Activated naive CD8-positive, alpha-beta T cell treated with anti-CD3 and anti-CD28 coated beads for 36 hours (primary cell): ENCODE measurements at regions not wholly inside any gene's neighbourhood (a gene's known extent, or its start where the extent isn't known, plus 50 kb on each side); places are given as distances from the start of the nearest gene placed in this dataset.

Experiments
- DNase-seq: peaks from one replicate; pipeline ENCODE4 v3.0.0; 2021
- H3K27ac Mint-ChIP-seq: one replicate; pipeline ENCODE4 v1.8.0; 2022; ENCODE audit warnings: mild to moderate bottlenecking, moderate library complexity, mixed read lengths
- H3K27me3 Mint-ChIP-seq: one replicate; pipeline ENCODE4 v1.8.0; 2022; ENCODE audit warnings: mild to moderate bottlenecking, mixed read lengths
- H3K36me3 Mint-ChIP-seq: one replicate; pipeline ENCODE4 v1.8.0; 2021; ENCODE audit warnings: mild to moderate bottlenecking, mixed read lengths
- H3K4me1 Mint-ChIP-seq: one replicate; pipeline ENCODE4 v1.8.0; 2021; ENCODE audit warnings: mixed read lengths
- H3K4me3 Mint-ChIP-seq: one replicate; pipeline ENCODE4 v1.8.0; 2022; ENCODE audit warnings: mild to moderate bottlenecking, moderate library complexity, mixed read lengths
- H3K9me3 Mint-ChIP-seq: one replicate; pipeline ENCODE4 v1.8.0; 2022; ENCODE audit warnings: mixed read lengths

DNA sequence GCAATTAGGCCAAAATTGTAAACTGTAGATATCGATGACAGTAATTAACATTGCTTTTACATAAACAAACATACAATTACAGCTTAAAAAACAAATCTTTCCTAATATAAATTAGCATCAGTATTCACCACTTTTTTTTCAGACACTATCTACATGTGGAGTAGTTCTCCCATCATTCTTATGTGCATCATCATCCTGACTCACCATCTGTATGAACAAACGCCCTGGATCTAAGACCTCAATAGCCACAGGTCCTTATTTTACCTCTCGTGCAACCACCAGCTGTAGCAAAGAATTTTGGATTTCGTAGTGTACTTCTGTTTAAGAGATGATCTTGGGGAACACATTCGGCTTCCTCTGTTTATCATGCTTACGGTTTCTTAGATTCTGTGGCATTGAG, 551.9 kb upstream of the KIRREL3 start:
- no peaks in the 10 kb centered on the region for H3K36me3 Mint-ChIP-seq
- H3K27me3 Mint-ChIP-seq = no peaks in the 10 kb centered on the region
- no peak overlapping the region for H3K27ac Mint-ChIP-seq
- H3K9me3 Mint-ChIP-seq = no peaks in the 10 kb centered on the region
- DNase-seq = no peak
- H3K4me3 Mint-ChIP-seq = no peak overlapping the region
- H3K4me1 Mint-ChIP-seq = no peaks in the 10 kb centered on the region

DNA sequence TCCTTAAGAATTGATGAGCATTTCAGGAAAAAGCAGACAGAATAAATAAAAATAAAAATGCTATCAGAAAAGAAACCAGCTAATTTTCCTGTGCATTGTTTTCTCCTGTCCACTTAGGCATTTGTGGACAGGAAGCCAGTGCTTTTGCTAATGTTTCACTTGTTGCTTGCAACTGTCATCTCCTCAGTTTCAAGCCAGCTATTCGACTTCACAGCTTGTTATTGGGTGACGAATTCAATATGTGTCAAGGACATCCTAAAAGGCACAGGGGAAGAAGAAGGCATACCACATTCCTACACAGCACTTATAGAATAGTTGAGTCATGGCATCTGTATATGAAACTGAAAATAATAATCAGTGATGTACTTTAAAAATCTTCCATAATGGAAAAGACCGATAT, 530.6 kb upstream of the KIRREL3 start:
- DNase-seq = no peak
- Mint-ChIP-seq H3K4me3 (no peak overlapping the region), H3K4me1 (peaks cover 4% of the 10 kb centered on the region), H3K36me3 (no peaks in the 10 kb centered on the region), H3K27me3 (no peaks in the 10 kb centered on the region), H3K27ac (no peak overlapping the region), H3K9me3 (no peaks in the 10 kb centered on the region)

DNA sequence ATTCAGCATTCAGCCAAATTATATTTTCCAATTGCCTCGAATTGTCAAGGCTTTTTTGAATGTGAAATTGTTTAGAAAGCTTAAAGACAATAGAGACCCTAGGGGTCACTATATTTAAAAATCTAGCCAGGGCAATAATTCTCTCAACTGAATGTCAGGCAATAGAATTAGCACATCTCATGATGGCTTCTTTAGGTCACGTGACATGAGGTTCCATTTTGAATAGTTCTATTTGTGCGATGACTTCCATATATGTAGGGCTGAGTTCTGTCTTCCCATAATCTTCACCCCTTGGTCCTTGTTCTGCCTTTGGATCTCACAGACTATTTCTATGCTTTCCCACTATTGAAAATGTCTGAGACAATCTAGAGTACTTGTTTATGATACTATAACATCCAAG, 527.7 kb upstream of the KIRREL3 start:
- DNase-seq = no peak
- Mint-ChIP-seq H3K27ac (no peak overlapping the region), H3K4me3 (no peak overlapping the region), H3K27me3 (no peaks in the 10 kb centered on the region), H3K36me3 (no peaks in the 10 kb centered on the region), H3K4me1 (peaks cover 4% of the 10 kb centered on the region), H3K9me3 (no peaks in the 10 kb centered on the region)

DNA sequence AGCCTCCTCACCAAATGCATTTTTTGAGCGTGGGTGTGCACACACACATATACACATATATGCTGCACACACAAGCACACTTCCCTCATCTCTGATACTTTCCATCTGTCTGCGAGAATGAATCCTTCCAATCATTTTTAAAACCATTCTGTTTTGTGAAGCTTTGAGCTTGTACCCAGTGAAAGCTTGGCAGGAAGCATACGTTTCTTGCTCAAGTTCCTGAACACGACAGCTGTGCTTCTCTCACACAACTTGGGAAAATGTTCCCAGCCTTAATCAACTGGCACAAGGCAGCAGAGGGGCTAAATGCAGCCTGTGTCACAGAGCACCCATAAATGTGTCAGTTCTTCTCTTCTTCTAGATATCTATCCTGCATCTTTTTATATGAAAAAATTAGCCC, 524.0 kb upstream of the KIRREL3 start:
- no peaks in the 10 kb centered on the region for H3K36me3 Mint-ChIP-seq

DNA sequence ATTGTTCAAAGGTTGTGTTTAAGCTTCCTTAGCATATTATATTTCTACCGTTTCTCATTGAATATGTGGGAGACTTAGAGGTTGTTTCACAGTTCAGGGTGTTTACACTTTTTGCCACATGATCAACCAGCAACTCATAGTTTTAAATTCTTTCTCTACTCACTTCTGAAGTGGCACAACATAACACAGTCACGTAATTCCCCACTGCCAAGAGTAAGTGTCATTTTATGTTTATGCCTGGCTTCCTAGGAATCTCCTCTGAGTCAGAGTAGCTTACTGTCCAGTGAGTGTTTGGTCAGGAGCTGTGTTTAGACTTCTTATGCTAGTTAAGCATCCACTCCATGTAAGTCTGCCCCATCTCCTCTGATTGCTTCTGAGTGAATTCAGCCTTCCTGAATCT, 520.8 kb upstream of the KIRREL3 start:
- Mint-ChIP-seq H3K9me3 (peaks cover 7% of the 10 kb centered on the region), H3K27me3 (peaks cover 3% of the 10 kb centered on the region), H3K36me3 (no peaks in the 10 kb centered on the region), H3K4me1 (peaks cover under 1% of the 10 kb centered on the region), H3K27ac (no peak overlapping the region), H3K4me3 (no peak overlapping the region)
- no peak for DNase-seq

More for the DNA sequence above, 524.0 kb upstream of the KIRREL3 start:
- Mint-ChIP-seq H3K27me3 (peaks cover 3% of the 10 kb centered on the region), H3K27ac (no peak overlapping the region), H3K4me1 (peaks cover 4% of the 10 kb centered on the region), H3K9me3 (no peaks in the 10 kb centered on the region), H3K4me3 (no peak overlapping the region)
- DNase-seq = no peak

DNA sequence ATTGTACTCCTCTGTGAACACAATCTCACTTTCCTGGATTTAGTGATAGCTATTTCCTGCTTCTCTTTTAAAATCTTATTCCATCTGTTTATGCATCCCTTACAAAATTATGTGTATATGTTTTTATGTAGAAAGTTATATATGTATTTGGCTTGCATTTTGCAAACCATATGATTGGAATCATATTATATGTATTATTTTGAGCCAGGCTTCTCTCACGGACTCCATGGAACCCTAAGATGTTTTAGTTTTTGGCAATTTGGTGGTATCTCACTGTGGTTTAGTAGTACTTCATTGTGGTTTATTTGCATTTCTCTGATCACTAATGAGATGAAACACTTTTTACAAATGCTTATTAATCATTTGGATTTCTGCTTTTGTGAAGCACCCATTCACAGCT, 507.3 kb upstream of the KIRREL3 start:
- DNase-seq = no peak
- H3K27ac Mint-ChIP-seq = no peak overlapping the region
- no peaks in the 10 kb centered on the region for H3K4me1 Mint-ChIP-seq
- H3K9me3 Mint-ChIP-seq = peaks cover 2% of the 10 kb centered on the region
- H3K4me3 Mint-ChIP-seq = no peak overlapping the region
- no peaks in the 10 kb centered on the region for H3K36me3 Mint-ChIP-seq
- H3K27me3 Mint-ChIP-seq = no peaks in the 10 kb centered on the region

DNA sequence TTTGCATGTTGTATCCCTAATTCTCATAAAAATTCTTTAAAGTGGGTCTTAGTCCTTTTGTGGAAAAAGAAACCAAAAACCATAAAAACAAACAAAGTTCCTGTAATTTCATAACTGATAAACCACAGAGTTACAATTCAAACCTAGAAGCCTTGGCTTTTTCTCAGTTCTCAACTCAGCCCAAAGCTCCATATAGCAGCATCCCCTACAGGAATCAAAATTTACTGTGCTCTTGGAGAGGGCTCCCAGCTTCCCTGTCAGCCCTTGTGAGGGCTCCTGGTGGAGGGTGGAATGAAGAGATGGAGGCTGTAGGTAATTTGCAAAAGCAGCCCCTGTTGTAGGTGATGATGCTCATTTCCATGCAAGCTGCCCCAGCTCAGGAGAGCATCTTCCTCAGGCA, 506.1 kb upstream of the KIRREL3 start:
- no peaks in the 10 kb centered on the region for H3K36me3 Mint-ChIP-seq

DNA sequence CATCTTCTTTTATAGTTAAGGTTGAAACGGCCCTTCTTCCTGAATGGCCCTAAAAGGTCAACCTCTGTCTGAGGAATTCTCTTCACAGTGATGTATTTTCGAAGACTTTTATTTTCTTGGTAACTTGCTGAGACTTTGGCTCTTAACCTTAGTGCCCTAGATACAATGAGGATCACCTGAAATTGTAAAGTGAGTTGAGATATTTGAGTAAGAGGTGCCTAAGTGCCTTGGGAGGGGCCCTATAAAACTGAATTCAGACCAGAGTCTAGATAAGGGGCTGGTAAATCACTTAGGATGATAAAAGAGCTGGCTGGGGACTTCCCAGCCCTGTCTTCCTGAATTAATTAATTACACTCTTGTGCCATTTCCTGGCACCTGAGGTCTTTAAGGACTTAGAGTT, 505.6 kb upstream of the KIRREL3 start:
- Mint-ChIP-seq H3K9me3 (no peaks in the 10 kb centered on the region), H3K27ac (no peak overlapping the region), H3K4me1 (no peaks in the 10 kb centered on the region), H3K27me3 (no peaks in the 10 kb centered on the region), H3K4me3 (no peak overlapping the region), H3K36me3 (no peaks in the 10 kb centered on the region)
- DNase-seq = no peak

More for the DNA sequence above, 506.1 kb upstream of the KIRREL3 start:
- H3K4me3 Mint-ChIP-seq = no peak overlapping the region
- H3K27me3 Mint-ChIP-seq = no peaks in the 10 kb centered on the region
- H3K4me1 Mint-ChIP-seq = no peaks in the 10 kb centered on the region
- no peak for DNase-seq
- peaks cover under 1% of the 10 kb centered on the region for H3K9me3 Mint-ChIP-seq
- no peak overlapping the region for H3K27ac Mint-ChIP-seq

DNA sequence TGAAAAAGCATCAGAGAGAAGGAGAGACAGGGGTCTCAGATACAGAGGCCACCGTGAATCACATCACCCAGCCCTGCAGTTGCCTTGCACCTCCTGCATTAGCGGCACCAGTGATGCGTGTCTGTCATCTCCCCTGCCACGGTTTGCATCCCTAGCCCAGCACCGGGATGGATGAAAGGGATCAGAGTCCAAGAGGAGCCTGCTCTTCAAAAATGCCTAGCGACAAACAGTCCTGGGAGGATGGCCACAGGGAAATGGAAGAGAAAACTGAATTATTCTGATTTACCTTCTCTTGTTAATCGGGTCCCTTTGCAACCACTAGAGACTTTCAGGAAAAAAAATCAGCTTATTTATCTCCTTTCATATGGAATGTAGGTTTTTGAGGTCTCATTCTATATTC, 495.6 kb upstream of the KIRREL3 start:
- Mint-ChIP-seq H3K9me3 (peaks cover 8% of the 10 kb centered on the region), H3K36me3 (no peaks in the 10 kb centered on the region), H3K4me3 (no peak overlapping the region), H3K27ac (no peak overlapping the region), H3K4me1 (no peaks in the 10 kb centered on the region), H3K27me3 (peaks cover 12% of the 10 kb centered on the region)
- no peak for DNase-seq

DNA sequence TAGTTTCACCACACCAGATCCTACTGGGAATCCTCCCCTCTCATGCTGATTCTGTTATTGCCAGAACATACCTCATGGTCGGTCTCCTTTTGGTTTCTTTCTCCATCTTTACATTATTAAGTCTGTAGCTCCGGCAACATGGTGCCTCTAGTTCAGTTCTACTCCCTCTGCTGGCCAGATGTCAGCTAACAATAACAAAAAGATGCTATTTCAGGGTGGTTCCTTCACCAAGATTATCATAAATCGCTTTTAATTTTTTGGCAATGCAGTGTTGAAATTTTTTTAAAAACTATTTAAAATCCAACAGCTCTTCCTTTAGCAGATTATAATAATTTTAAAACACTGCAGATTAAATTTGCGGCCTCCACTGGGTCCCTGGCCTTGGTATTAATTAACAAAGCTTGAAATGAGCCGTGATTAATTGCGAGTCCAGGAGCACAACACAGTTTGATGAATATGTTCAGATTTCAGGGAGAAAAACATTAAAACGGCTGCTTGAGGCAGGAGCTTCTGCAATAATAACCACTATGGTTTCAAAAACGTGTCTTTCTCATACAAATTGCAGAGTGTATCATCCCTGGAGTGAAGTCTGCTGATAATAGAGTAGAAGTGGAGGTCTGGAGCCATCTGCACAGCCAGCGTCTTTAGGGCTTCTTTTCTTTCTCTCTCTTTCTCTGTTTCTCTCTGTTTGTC, 492.9 kb upstream of the KIRREL3 start:
- no peaks in the 10 kb centered on the region for H3K36me3 Mint-ChIP-seq
- H3K4me3 Mint-ChIP-seq = no peak overlapping the region
- no peaks in the 10 kb centered on the region for H3K4me1 Mint-ChIP-seq
- no peak for DNase-seq
- no peak overlapping the region for H3K27ac Mint-ChIP-seq
- H3K9me3 Mint-ChIP-seq = peaks cover 8% of the 10 kb centered on the region
- H3K27me3 Mint-ChIP-seq = peaks cover 12% of the 10 kb centered on the region

DNA sequence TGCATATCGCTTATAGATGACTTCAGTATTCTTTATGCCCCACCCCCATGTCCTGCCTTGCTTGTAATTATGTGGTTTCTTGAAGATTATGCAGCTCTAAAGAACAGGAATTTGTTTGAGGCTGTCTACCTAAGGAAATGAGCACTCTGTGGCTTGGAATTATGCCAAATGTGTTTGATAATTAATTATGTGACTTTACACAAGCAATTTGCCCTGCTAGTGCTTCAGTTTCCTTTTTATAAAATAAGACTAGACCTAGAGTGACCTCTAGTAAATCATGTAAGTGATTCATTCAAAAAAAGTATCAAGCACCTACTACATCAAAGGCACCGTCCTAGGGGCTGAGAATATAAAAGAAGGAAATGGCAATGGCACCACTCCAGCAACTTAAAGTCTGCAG, 491.5 kb upstream of the KIRREL3 start:
- no peak for DNase-seq

DNA sequence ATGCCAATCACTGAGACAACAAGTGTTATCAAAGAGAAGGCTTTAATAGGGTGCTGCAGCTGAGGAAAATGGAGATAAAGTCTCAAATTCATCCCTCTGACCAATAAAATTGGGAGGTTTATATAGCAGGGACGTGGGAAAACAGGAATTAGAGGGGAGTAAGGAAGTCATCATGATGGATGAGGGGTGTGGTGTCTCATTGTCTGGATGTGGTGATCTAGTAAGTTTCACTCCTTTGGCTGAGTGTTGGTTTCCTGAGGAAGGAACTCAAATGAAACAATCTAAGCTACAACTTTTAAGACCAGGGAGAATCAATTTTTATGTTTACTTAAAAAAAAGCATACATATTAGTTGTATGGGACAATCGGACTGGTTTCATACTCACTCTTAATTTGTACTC, 491.0 kb upstream of the KIRREL3 start:
- H3K4me3 Mint-ChIP-seq = no peak overlapping the region
- no peaks in the 10 kb centered on the region for H3K4me1 Mint-ChIP-seq
- no peak for DNase-seq
- H3K9me3 Mint-ChIP-seq = peaks cover 7% of the 10 kb centered on the region
- peaks cover 12% of the 10 kb centered on the region for H3K27me3 Mint-ChIP-seq
- H3K27ac Mint-ChIP-seq = no peak overlapping the region
- H3K36me3 Mint-ChIP-seq = no peaks in the 10 kb centered on the region

More for the DNA sequence above, 491.5 kb upstream of the KIRREL3 start:
- Mint-ChIP-seq H3K36me3 (no peaks in the 10 kb centered on the region), H3K4me3 (no peak overlapping the region), H3K27ac (no peak overlapping the region), H3K27me3 (peaks cover 12% of the 10 kb centered on the region), H3K9me3 (peaks cover 7% of the 10 kb centered on the region), H3K4me1 (no peaks in the 10 kb centered on the region)

DNA sequence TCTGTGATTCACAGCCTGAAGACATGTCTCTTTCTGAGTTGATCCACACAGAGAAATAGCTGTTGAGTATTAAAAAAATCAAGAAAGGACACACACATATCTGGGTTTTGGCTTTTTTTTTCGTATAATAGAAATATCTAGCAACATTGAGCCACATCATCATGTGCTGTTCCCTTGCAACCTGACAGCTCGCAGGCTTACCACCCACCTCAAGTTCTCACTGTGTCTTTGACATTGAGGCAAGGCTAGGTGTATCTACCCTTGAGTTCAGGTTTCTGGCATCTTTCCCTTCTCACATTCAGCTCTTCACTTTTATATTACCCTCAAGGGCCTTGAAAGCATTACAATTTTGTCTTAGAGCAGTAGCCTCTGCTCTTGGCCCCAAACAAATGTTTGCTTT, 490.3 kb upstream of the KIRREL3 start:
- H3K27ac Mint-ChIP-seq = no peak overlapping the region
- peaks cover 9% of the 10 kb centered on the region for H3K27me3 Mint-ChIP-seq
- no peak overlapping the region for H3K4me3 Mint-ChIP-seq
- H3K9me3 Mint-ChIP-seq = peaks cover 7% of the 10 kb centered on the region
- H3K36me3 Mint-ChIP-seq = no peaks in the 10 kb centered on the region
- no peaks in the 10 kb centered on the region for H3K4me1 Mint-ChIP-seq
- no peak for DNase-seq

DNA sequence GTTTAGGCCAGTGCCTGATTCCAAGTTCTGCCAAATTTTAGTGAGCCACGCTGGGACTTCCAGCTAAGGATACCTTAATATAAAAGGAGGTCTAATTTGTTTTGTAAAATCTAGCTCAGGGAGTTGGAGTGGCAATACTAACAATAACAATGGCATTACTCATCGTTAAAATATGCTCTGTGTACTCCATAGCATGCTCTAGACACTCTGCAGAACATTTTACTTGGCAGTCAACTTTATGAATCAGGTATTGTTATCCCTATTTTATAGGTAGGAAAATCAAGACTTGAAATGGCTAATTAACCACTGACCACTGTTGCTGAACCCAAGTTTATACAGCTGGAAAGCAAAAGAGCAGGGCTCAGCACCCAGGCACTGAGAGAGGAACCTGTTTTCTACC, 485.0 kb upstream of the KIRREL3 start:
- no peaks in the 10 kb centered on the region for H3K27me3 Mint-ChIP-seq
- H3K27ac Mint-ChIP-seq = no peak overlapping the region
- H3K9me3 Mint-ChIP-seq = no peaks in the 10 kb centered on the region
- no peak overlapping the region for H3K4me3 Mint-ChIP-seq
- no peak for DNase-seq
- no peaks in the 10 kb centered on the region for H3K4me1 Mint-ChIP-seq
- no peaks in the 10 kb centered on the region for H3K36me3 Mint-ChIP-seq

DNA sequence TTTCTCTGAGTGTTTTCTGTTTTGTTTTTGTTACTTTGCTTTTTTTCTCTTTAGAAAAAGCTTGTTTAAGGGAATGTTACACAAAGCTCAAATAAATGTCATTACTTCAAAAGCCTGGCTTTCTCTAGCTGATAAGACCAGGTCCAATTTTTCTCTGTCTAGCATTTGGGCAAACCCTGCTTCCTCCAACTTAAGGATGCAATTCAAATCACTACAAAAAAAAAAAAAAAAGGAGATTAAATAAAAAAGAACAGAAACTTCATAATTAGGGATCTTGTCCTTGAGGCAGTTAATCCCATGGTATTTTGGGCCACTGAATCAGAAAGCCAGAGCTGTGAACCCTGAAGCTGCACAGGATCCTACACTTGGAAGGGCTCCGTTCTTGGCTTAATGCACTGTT, 480.8 kb upstream of the KIRREL3 start:
- no peaks in the 10 kb centered on the region for H3K27me3 Mint-ChIP-seq
- H3K4me1 Mint-ChIP-seq = no peaks in the 10 kb centered on the region
- H3K36me3 Mint-ChIP-seq = no peaks in the 10 kb centered on the region
- no peaks in the 10 kb centered on the region for H3K9me3 Mint-ChIP-seq
- no peak for DNase-seq
- H3K4me3 Mint-ChIP-seq = no peak overlapping the region
- no peak overlapping the region for H3K27ac Mint-ChIP-seq

DNA sequence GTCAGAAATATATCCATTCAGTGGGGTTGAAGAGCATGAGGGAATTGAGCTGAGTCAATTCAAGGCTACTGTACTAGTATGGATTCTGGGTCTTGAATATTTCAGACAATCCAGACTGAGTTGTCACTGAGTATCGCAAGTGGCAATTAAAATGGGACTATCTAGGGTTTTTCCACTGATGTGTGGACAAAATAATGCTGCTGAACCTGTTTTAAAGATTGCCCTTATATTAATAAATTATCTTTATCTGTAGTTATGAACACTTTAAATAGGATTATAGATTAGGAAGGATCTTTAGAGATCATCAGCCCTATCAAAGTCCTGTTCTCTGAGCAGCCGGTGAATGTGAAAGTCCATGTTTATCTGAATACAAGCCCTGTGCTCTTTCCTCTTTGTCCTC, 478.3 kb upstream of the KIRREL3 start:
- Mint-ChIP-seq H3K27me3 (no peaks in the 10 kb centered on the region), H3K27ac (no peak overlapping the region), H3K9me3 (no peaks in the 10 kb centered on the region)

More for the DNA sequence above, 478.3 kb upstream of the KIRREL3 start:
- no peaks in the 10 kb centered on the region for H3K4me1 Mint-ChIP-seq
- H3K4me3 Mint-ChIP-seq = no peak overlapping the region
- no peaks in the 10 kb centered on the region for H3K36me3 Mint-ChIP-seq
- DNase-seq = no peak
